ENCODE measurements at regions not wholly inside any gene's neighbourhood (a gene's known extent, or its start where the extent isn't known, plus 50 kb on each side); places are given as distances from the start of the nearest gene placed in this dataset.
A peak's percentile ranks its signal among the peaks of the same experiment; 100 is the strongest.
"Not testable (repeated sequence)": the region's sequence is repeated elsewhere in the genome, so short reads cannot be mapped to it uniquely, and the experiment has no call there.

DNA sequence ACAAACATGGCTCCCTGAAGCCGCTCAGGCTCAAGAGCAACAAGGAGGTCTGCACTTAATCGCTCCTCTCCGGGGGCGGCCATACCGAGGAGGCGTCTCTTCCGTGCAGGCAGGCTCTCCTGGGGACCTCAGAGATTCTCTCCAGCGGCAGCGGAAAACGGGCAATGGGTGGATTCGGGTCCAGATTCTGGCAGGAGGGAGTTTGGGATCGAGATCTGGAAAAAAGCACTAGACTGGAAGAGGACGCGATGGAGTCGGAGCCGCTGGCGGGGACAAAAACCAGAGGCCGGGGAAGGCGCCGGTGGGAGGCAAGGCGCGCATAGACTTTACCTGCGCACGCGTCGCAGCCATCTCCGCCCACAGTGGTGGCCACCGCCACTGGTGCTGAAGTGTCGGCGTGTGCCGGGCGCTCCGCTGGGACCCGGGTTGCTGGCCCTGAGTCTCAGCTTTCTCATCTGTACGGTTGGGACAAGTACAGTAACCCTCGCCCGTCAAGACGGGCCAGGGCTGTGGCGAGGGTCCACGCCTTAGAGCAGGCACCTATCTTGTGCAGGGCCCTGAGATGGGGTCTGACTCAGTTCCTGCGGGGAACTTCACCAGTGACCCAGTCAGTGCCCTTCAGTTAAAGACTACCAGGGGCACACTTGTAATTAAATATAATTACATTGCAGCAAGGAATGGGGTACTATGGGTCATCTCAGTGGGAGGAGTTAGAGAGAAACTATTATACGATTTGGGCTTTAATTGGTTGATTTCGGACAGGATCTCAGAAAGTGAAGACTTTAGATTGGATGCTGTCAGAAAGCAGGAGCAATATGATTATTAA lies 454.1 kb downstream of the SPATA31A1 start:
- ATAC-seq: peak; percentile 71 to 90 (median 82)
- H3K4me1 ChIP-seq: not testable (repeated sequence)

DNA sequence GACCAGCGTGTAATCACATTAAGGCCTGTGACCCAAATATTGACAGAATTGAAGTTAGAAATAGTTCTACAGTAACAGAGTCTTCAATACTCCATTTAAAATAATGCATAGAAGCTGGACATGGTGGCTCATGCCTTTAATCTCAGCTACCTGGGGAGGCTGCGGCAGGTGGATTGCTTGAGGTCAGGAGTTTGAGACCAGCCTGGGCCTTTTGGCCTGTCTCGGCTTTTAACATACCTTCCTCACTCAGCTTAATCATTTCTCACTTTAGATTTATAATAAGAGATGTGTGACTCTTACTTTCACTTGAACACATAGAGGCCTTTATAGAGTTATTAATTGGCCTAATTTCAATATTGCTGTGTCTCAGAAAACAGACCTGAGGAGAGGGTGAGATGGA lies 454.9 kb downstream of the SPATA31A1 start:
- H3K36me3 ChIP-seq; H3K27ac ChIP-seq; H3K27me3 ChIP-seq; H3K4me3 ChIP-seq; ATAC-seq; H3K9me3 ChIP-seq; FAIRE-seq; intact Hi-C loops (cut with DNase I); H3K4me1 ChIP-seq: not testable (repeated sequence)
- DNase-seq: peak in 1 of 6 donors; percentile 4
- 91 to 93% methylated on average over 2 of the region's 3 CpGs for WGBS, 2 donors

More for the DNA sequence above, 454.1 kb downstream of the SPATA31A1 start:
- H3K4me3 ChIP-seq: peak overlapping the region; percentile 37 to 71 (median 58)
- WGBS, 2 donors: 1 to 3% methylated on average over 26 to 35 of the region's 43 CpGs
- H3K27ac ChIP-seq: peak overlapping the region; percentile 62 to 90 (median 76)
- H3K9me3 ChIP-seq; H3K36me3 ChIP-seq; FAIRE-seq; intact Hi-C loops (cut with DNase I); H3K27me3 ChIP-seq: not testable (repeated sequence)
- peak; percentile 60 to 89 (median 80) for DNase-seq

DNA sequence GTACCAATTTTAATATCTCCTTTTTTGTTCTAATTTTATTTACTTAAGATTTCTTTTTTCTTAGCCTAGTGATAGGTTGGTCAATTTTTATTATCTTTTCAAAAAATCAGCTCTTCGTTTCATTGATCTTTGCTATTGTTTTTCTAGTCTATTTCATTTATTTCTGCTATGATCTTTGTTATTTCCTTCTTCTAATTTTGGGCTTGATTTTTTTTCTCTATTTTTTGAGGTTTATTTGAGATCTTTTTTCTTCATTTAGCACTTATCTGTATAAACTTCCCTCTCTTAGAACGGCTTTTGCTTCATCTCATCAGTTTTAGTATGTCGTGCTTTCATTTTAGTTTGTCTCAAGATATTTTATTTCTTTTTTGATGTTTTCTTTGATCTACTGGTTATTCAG lies 456.1 kb downstream of the SPATA31A1 start:
- H3K4me1 ChIP-seq; DNase-seq; H3K27me3 ChIP-seq; H3K4me3 ChIP-seq; ATAC-seq; H3K36me3 ChIP-seq; intact Hi-C loops (cut with DNase I); H3K9me3 ChIP-seq; H3K27ac ChIP-seq: not testable (repeated sequence)
- WGBS, 2 donors: 92 to 96% methylated on average over 3 of the region's 3 CpGs
- peak; percentile 74 for FAIRE-seq

DNA sequence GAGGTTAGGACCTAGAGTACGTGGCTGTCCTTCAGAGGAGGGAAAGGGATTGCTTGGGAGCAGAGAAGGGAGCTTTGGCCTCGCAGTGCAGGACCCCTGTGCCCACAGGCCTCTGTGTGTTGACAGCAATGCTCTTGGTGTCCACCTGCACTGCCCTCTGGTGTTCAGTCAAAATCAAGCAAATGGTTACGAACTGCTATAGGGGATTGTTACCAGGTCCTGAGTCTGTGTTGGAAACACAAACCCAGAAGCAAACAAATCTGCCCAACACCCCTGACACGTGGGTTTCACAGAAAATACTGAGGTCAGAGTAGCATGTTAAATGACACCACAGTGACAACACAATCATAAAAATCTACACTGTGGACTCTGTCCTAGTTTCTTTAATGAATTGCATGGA lies 473.0 kb downstream of the SPATA31A1 start:
- FAIRE-seq; H3K27ac ChIP-seq; H3K4me3 ChIP-seq; H3K9me3 ChIP-seq; DNase-seq; intact Hi-C loops (cut with DNase I); H3K27me3 ChIP-seq; ATAC-seq; H3K4me1 ChIP-seq; H3K36me3 ChIP-seq: not testable (repeated sequence)
- WGBS, 2 donors: 22 to 75% methylated on average over 2 to 3 of the region's 4 CpGs
